ENCODE measurements at regions not wholly inside any gene's neighbourhood (a gene's known extent, or its start where the extent isn't known, plus 50 kb on each side); places are given as distances from the start of the nearest gene placed in this dataset.

- TF ChIP-seq CTCF (IDR thresholded peaks at IDR 0.05; ENCODE audit: insufficient read depth, low read length) = no peak
- TF ChIP-seq, protein P1, sequence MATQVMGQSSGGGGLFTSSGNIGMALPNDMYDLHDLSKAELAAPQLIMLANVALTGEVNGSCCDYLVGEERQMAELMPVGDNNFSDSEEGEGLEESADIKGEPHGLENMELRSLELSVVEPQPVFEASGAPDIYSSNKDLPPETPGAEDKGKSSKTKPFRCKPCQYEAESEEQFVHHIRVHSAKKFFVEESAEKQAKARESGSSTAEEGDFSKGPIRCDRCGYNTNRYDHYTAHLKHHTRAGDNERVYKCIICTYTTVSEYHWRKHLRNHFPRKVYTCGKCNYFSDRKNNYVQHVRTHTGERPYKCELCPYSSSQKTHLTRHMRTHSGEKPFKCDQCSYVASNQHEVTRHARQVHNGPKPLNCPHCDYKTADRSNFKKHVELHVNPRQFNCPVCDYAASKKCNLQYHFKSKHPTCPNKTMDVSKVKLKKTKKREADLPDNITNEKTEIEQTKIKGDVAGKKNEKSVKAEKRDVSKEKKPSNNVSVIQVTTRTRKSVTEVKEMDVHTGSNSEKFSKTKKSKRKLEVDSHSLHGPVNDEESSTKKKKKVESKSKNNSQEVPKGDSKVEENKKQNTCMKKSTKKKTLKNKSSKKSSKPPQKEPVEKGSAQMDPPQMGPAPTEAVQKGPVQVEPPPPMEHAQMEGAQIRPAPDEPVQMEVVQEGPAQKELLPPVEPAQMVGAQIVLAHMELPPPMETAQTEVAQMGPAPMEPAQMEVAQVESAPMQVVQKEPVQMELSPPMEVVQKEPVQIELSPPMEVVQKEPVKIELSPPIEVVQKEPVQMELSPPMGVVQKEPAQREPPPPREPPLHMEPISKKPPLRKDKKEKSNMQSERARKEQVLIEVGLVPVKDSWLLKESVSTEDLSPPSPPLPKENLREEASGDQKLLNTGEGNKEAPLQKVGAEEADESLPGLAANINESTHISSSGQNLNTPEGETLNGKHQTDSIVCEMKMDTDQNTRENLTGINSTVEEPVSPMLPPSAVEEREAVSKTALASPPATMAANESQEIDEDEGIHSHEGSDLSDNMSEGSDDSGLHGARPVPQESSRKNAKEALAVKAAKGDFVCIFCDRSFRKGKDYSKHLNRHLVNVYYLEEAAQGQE (IDR thresholded peaks at IDR 0.05; ENCODE audit: insufficient replicate concordance, low read depth) = no peak
- TF ChIP-seq POLR2AphosphoS5 (IDR thresholded peaks at IDR 0.05; ENCODE audit: low read depth) = no peak
- no peak for TF ChIP-seq GABPA (IDR thresholded peaks at IDR 0.05; ENCODE audit: low read depth)
- no peak for TF ChIP-seq SPI1 (IDR thresholded peaks at IDR 0.05; ENCODE audit: borderline replicate concordance, low read depth)
These were observed 500.2 kb upstream of the ADAMTS16 start for GRCh38 chr5:4639946-4640345.
